HUES64 (cell line): ENCODE measurements at regions not wholly inside any gene's neighbourhood (a gene's known extent, or its start where the extent isn't known, plus 50 kb on each side); places are given as distances from the start of the nearest gene placed in this dataset.
"Not testable (repeated sequence)": the region's sequence is repeated elsewhere in the genome, so short reads cannot be mapped to it uniquely, and the experiment has no call there.

Experiments used
- H3K27ac ChIP-seq: 2 replicates; pipeline ENCODE4 v1.7.0; 2013; ENCODE audit warnings: low read depth, low read length, inconsistent platforms
- H3K27me3 ChIP-seq: 2 replicates; pipeline ENCODE4 v1.6.1; 2013; ENCODE audit warnings: mild to moderate bottlenecking, low read length; ENCODE audit not compliant: insufficient read depth
- H3K36me3 ChIP-seq: 2 replicates; pipeline ENCODE4 v1.6.1; 2013; ENCODE audit warnings: mild to moderate bottlenecking, low read length; ENCODE audit not compliant: insufficient read depth
- H3K4me1 ChIP-seq: 2 replicates; pipeline ENCODE4 v1.6.1; 2013; ENCODE audit warnings: mild to moderate bottlenecking, low read length, moderate library complexity; ENCODE audit not compliant: insufficient read depth
- H3K4me3 ChIP-seq: 2 replicates; pipeline ENCODE4 v1.5.1; 2013; ENCODE audit warnings: mild to moderate bottlenecking, low read length, moderate library complexity
- H3K9ac ChIP-seq: 2 replicates; pipeline ENCODE4 v1.6.1; 2013; ENCODE audit warnings: mild to moderate bottlenecking, low read depth, low read length
- H3K9me3 ChIP-seq: 2 replicates; pipeline ENCODE4 v1.6.1; 2013; ENCODE audit warnings: low read depth, low read length; ENCODE audit not compliant: insufficient read depth
- WGBS: fragments of 150-250, 120-280 bp; methylation state at CpG from one replicate; pipeline ENCODE4 v1.1.7; 2013; ENCODE audit warnings: missing lambda C conversion rate; 5-methylcytosine and 5-hydroxymethylcytosine counted together

GRCh38 chr16:87200637-87201036, 116.6 kb downstream of the C16orf95 start:
- Histone ChIP-seq H3K9ac (no peak overlapping the region), H3K27me3 (no peaks in the 10 kb centered on the region), H3K36me3 (no peaks in the 10 kb centered on the region), H3K4me3 (no peak overlapping the region), H3K9me3 (no peaks in the 10 kb centered on the region), H3K4me1 (peaks cover 7% of the 10 kb centered on the region; the same call in 1 of the 2 replicates), H3K27ac (no peak overlapping the region)
- 91% methylated on average over 3 of the region's 3 CpGs for WGBS

- no peak overlapping the region for H3K27ac ChIP-seq
- no peaks in the 10 kb centered on the region for H3K27me3 ChIP-seq
- 86% methylated on average over 5 of the region's 5 CpGs for WGBS
- H3K4me3 ChIP-seq, result no peak overlapping the region
- peaks cover 7% of the 10 kb centered on the region; the same call in 1 of the 2 replicates for H3K4me1 ChIP-seq
- no peaks in the 10 kb centered on the region for H3K9me3 ChIP-seq
- H3K9ac ChIP-seq, result no peak overlapping the region
- no peaks in the 10 kb centered on the region for H3K36me3 ChIP-seq
These were observed 116.1 kb downstream of the C16orf95 start for GRCh38 chr16:87201052-87201451.

GRCh38 chr16:87201790-87202189, 115.4 kb downstream of the C16orf95 start:
- H3K4me3 ChIP-seq, result no peak overlapping the region
- 96% methylated on average over 2 of the region's 2 CpGs for WGBS
- peaks cover 7% of the 10 kb centered on the region; the same call in 1 of the 2 replicates for H3K4me1 ChIP-seq
- H3K36me3 ChIP-seq, result no peaks in the 10 kb centered on the region
- no peak overlapping the region for H3K9ac ChIP-seq
- no peaks in the 10 kb centered on the region for H3K9me3 ChIP-seq
- H3K27me3 ChIP-seq, result no peaks in the 10 kb centered on the region
- H3K27ac ChIP-seq, result no peak overlapping the region

DNA sequence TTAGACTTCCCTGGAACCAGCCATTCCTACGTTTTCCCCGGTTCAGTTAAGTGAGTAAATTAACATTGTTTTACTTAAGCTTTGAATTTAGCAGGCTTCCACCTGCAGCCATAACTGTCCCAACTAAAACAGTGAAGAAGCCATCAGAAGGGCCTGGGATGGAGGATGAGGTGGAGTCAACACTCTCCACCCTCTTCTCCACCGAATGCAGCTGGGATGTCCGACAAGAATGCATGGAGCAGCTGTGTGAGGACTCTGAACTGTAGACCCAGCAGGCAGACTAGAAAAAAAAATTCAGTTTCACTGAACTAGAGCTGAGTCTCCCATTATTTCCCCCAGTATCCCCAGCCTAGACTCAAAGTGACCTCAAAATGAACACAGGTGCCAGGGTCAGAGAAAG, 114.8 kb downstream of the C16orf95 start:
- no peak overlapping the region for H3K4me3 ChIP-seq
- H3K36me3 ChIP-seq, result no peaks in the 10 kb centered on the region
- H3K9me3 ChIP-seq, result no peaks in the 10 kb centered on the region
- no peaks in the 10 kb centered on the region for H3K27me3 ChIP-seq
- 93% methylated on average over 4 of the region's 4 CpGs for WGBS
- no peak overlapping the region for H3K9ac ChIP-seq
- peaks cover 8% of the 10 kb centered on the region for H3K4me1 ChIP-seq
- H3K27ac ChIP-seq, result no peak overlapping the region

- 14% methylated on average over 11 of the region's 11 CpGs for WGBS
- Histone ChIP-seq H3K9me3 (no peaks in the 10 kb centered on the region), H3K27ac (no peak overlapping the region), H3K9ac (no peak overlapping the region), H3K4me3 (no peak overlapping the region), H3K4me1 (peaks cover 13% of the 10 kb centered on the region), H3K36me3 (no peaks in the 10 kb centered on the region), H3K27me3 (no peaks in the 10 kb centered on the region)
These were observed 114.0 kb downstream of the C16orf95 start for GRCh38 chr16:87203060-87203656.

DNA sequence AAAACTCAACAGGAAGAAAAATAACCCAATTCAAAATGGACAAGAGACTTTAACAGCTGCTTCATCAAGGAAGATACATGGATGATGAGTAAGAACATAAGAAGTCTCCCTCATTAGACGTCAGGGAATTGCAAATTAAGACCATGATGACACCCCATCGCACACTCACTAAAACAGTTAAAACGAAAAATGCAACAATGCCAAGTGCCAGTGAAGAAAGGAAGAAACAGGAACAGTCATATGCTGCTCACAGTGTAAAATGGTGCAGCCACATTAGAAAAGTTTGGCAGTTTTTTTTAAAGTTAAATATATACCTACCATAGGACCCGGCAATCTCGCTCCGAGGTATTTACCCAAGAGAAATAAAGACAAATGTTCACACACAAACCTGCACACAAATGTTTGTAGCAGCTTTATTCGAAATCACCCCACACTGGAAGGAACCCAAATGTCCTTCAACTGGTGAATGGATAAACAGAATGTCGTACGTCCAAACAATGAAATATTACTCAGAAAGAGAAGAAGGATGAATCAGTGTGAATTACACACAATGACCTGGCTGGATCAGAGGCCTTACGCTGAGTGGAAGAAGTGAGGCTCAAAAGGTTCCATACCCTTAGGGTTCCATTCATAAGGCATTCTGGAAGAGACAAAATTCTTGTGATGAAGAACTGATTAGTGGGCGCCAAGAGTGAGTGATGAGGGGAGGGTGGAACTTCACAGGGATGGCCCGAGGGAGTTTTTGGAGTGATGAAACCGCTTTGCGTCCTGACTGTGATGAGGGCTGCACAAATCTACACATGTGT, 110.3 kb downstream of the C16orf95 start:
- peaks cover 7% of the 10 kb centered on the region for H3K4me1 ChIP-seq
- no peaks in the 10 kb centered on the region for H3K36me3 ChIP-seq
- H3K27me3 ChIP-seq, result no peaks in the 10 kb centered on the region
- H3K9ac ChIP-seq, result no peak overlapping the region
- H3K4me3 ChIP-seq, result no peak overlapping the region
- H3K27ac ChIP-seq, result no peak overlapping the region
- no peaks in the 10 kb centered on the region for H3K9me3 ChIP-seq
- 94% methylated on average over 13 of the region's 14 CpGs for WGBS

DNA sequence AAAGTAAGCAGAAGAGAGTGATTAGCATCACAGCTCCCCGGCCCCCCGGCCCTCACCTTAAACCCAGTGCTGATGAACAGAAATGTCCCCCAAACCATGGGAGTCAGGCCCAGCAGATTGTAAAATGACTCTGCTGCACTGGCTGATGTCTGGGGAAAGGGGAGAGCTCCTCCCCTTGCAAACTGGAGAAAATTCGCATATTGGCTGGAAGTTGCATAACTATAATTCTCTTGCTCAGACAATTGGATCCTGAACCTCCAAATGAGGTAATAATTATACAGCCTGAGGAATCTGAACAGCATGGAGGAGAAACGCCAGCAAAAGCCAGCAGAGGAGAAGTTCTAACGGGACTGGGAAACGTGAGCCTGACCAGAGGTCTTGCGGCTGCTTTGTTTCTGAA, 109.7 kb downstream of the C16orf95 start:
- Histone ChIP-seq H3K36me3 (no peaks in the 10 kb centered on the region), H3K27me3 (no peaks in the 10 kb centered on the region), H3K4me3 (no peak overlapping the region), H3K9me3 (no peaks in the 10 kb centered on the region), H3K9ac (no peak overlapping the region), H3K27ac (no peak overlapping the region), H3K4me1 (peaks cover 7% of the 10 kb centered on the region)
- 75% methylated on average over 7 of the region's 7 CpGs for WGBS

GRCh38 chr16:87207965-87208364, 109.2 kb downstream of the C16orf95 start:
- 75% methylated on average over 3 of the region's 3 CpGs for WGBS

GRCh38 chr16:87208968-87209367, 108.2 kb downstream of the C16orf95 start:
- H3K27me3 ChIP-seq, H3K27ac ChIP-seq: not testable (repeated sequence)
- 97% methylated on average over 4 of the region's 5 CpGs for WGBS

More at GRCh38 chr16:87207965-87208364, 109.2 kb downstream of the C16orf95 start:
- H3K4me3 ChIP-seq, result no peak overlapping the region
- H3K9me3 ChIP-seq, result no peaks in the 10 kb centered on the region
- no peak overlapping the region for H3K9ac ChIP-seq
- H3K27me3 ChIP-seq, result no peaks in the 10 kb centered on the region
- H3K27ac ChIP-seq, result no peak overlapping the region
- no peaks in the 10 kb centered on the region for H3K36me3 ChIP-seq
- peaks cover 7% of the 10 kb centered on the region for H3K4me1 ChIP-seq

GRCh38 chr16:87209808-87210512, 107.2 kb downstream of the C16orf95 start:
- 94% methylated on average over 2 of the region's 2 CpGs for WGBS
- Histone ChIP-seq H3K4me1 (peaks cover 7% of the 10 kb centered on the region), H3K4me3 (no peak overlapping the region), H3K36me3 (no peaks in the 10 kb centered on the region), H3K27me3 (no peaks in the 10 kb centered on the region), H3K9ac (no peak overlapping the region), H3K9me3 (no peaks in the 10 kb centered on the region), H3K27ac (no peak overlapping the region)

More at GRCh38 chr16:87208968-87209367, 108.2 kb downstream of the C16orf95 start:
- H3K9me3 ChIP-seq, H3K36me3 ChIP-seq, H3K9ac ChIP-seq, H3K4me1 ChIP-seq, H3K4me3 ChIP-seq: not testable (repeated sequence)

DNA sequence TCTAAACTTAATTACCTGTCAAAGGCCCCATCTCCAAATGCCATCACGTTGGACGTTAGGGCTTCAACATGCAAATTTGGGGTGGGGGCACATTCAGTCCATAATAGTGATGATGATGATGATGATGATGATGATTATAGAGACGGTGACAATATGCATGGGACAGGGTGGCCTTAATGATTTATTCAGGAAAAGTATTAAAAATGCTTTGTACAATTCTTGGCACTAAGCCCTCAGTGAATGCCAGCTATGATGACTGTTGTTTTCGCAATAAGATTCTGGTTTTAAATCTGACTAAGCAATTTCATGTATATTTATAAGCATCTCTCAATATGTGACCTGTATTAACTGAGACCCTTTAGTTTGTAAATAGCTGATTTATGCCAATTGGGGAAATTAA, 106.3 kb downstream of the C16orf95 start:
- Histone ChIP-seq H3K27me3 (no peaks in the 10 kb centered on the region), H3K9ac (no peak overlapping the region), H3K27ac (no peak overlapping the region), H3K9me3 (no peaks in the 10 kb centered on the region), H3K4me1 (peaks cover 7% of the 10 kb centered on the region), H3K4me3 (no peak overlapping the region), H3K36me3 (no peaks in the 10 kb centered on the region)
- 94% methylated on average over 4 of the region's 4 CpGs for WGBS
